Endothelial cell of umbilical vein (primary cell): ENCODE measurements at regions not wholly inside any gene's neighbourhood (a gene's known extent, or its start where the extent isn't known, plus 50 kb on each side); places are given as distances from the start of the nearest gene placed in this dataset.

Experiments
- BruUV-seq: library from RNA; stranded (reverse); fragments of 400-500 nt; replicated peaks from 2 replicates; lab custom pipeline; 2021; lab: Mats Ljungman, UMichigan
- CTCF ChIA-PET: fragments of 300-600, 350-600 bp; sonication (Branson Sonifier 250); formaldehyde crosslinking; loops from one replicate; lab custom pipeline; 2021; ENCODE audit warnings: antibody characterized with exemption, inconsistent platforms; lab: Charles Lee
- POLR2A ChIA-PET: fragments of 300-600, 350-600 bp; sonication (Branson Sonifier 250); formaldehyde crosslinking; loops from one replicate; lab custom pipeline; 2021; ENCODE audit warnings: antibody characterized with exemption, inconsistent platforms; lab: Charles Lee
- DNase-seq: peaks from one replicate; pipeline ENCODE4 v3.0.0-alpha.2; 2011; ENCODE audit warnings: low read depth, low spot score
- FAIRE-seq: peaks from 2 replicates; lab custom pipeline; 2011; peaks lifted over from hg19 to GRCh38; lab: Jason Lieb, UNC
- H2AFZ ChIP-seq: 2 replicates; pipeline ENCODE4 v1.6.0; 2012; ENCODE audit warnings: low read depth, low read length, control low read depth, inconsistent platforms
- H3K27ac ChIP-seq: 2 replicates; pipeline ENCODE4 v1.5.1; 2011; ENCODE audit warnings: low read depth, mild to moderate bottlenecking, control low read depth, low read length, moderate library complexity; ENCODE audit not compliant: insufficient read depth
- H3K27me3 ChIP-seq, 2 experiments: 2 replicates each; pipeline versions ENCODE4 v1.6.0 to v1.6.1; 2011; ENCODE audit warnings: low read length in 2 of 2, mixed read lengths in 1 of 2; ENCODE audit not compliant: control insufficient read depth in 2 of 2, insufficient read depth in 2 of 2
- H3K36me3 ChIP-seq, 2 experiments: 2 replicates in 1 of 2; 3 replicates in 1 of 2; pipeline ENCODE4 v1.5.1; 2011; ENCODE audit warnings: low read length in 2 of 2, mild to moderate bottlenecking in 1 of 2, moderate library complexity in 1 of 2; ENCODE audit not compliant: control insufficient read depth in 2 of 2, insufficient read depth in 2 of 2; ENCODE audit errors: extremely low read depth in 1 of 2
- H3K4me1 ChIP-seq: 3 replicates; pipeline ENCODE4 v1.5.1; 2011; ENCODE audit warnings: mild to moderate bottlenecking, low read length; ENCODE audit not compliant: control insufficient read depth, insufficient read depth; ENCODE audit errors: extremely low read depth
- H3K4me2 ChIP-seq: 2 replicates; pipeline ENCODE4 v1.6.1; 2011; ENCODE audit warnings: low read length, control low read depth, mixed read lengths; ENCODE audit not compliant: insufficient read depth
- H3K4me3 ChIP-seq, 3 experiments: fragments of 200-600 bp in 1 of 3; sonication (generic), shearing (Covaris generic) in 1 of 3; replicated peaks in 1 of 3; 2 replicates each; pipeline ENCODE4 v1.5.1; 2011 to 2016; ENCODE audit warnings: control low read depth in 3 of 3, low read length in 3 of 3, mild to moderate bottlenecking in 2 of 3, inconsistent platforms in 1 of 3, low read depth in 1 of 3, moderate library complexity in 1 of 3; ENCODE audit not compliant: insufficient read depth in 1 of 3
- H3K79me2 ChIP-seq: 2 replicates; pipeline ENCODE4 v1.6.0; 2012; ENCODE audit warnings: low read length, inconsistent platforms; ENCODE audit not compliant: control insufficient read depth, insufficient read depth
- H3K9ac ChIP-seq: replicated peaks from 2 replicates; pipeline ENCODE3; 2011; ENCODE audit warnings: low read length, control low read depth; ENCODE audit not compliant: insufficient read depth; ENCODE audit errors: extremely low read depth
- H3K9me1 ChIP-seq: replicated peaks from 3 replicates; pipeline ENCODE4 v1.6.0; 2011; ENCODE audit warnings: mild to moderate bottlenecking, low read length; ENCODE audit not compliant: control insufficient read depth, insufficient read depth; ENCODE audit errors: extremely low read depth
- H3K9me3 ChIP-seq: replicated peaks from 2 replicates; pipeline ENCODE4 v1.5.1; 2012; ENCODE audit warnings: low read length, inconsistent platforms; ENCODE audit not compliant: control insufficient read depth, insufficient read depth
- H4K20me1 ChIP-seq: replicated peaks from 2 replicates; pipeline ENCODE3; 2011; ENCODE audit warnings: mild to moderate bottlenecking, low read length; ENCODE audit not compliant: control insufficient read depth, insufficient read depth; ENCODE audit errors: extremely low read depth
- CTCF ChIP-seq, 2 donors: IDR thresholded peaks; 1 replicate in 1 of 2; 2 replicates in 1 of 2; pipeline ENCODE4 v1.5.1; 2011; ENCODE audit warnings: low read length in 2 of 2, mild to moderate bottlenecking in 2 of 2, moderate library complexity in 2 of 2, control low read depth in 1 of 2, inconsistent platforms in 1 of 2, low read depth in 1 of 2; ENCODE audit not compliant: insufficient read depth in 1 of 2; ENCODE audit errors: extremely low read depth in 1 of 2
- FOS ChIP-seq: IDR thresholded peaks from 2 replicates; pipeline ENCODE4 v1.6.1; 2011; ENCODE audit warnings: mild to moderate bottlenecking, low read length, moderate library complexity, borderline replicate concordance; ENCODE audit not compliant: insufficient read depth
- GATA2 ChIP-seq: IDR thresholded peaks from 2 replicates; pipeline ENCODE4 v1.7.0; 2011; ENCODE audit warnings: low read depth, mild to moderate bottlenecking, moderate library complexity, mixed read lengths, low read length; ENCODE audit not compliant: insufficient read length, insufficient read depth
- JUN ChIP-seq: IDR thresholded peaks from 2 replicates; pipeline ENCODE4 v1.6.1; 2011; ENCODE audit warnings: borderline replicate concordance, low read depth; ENCODE audit not compliant: insufficient read length, insufficient read depth
- MYC ChIP-seq: IDR thresholded peaks from one replicate; pipeline ENCODE4 v1.6.1; 2011; ENCODE audit warnings: mild to moderate bottlenecking, low read depth, low read length
- POLR2AphosphoS5 ChIP-seq: IDR thresholded peaks from 2 replicates; pipeline ENCODE4 v1.6.1; 2012; ENCODE audit warnings: low read depth, mild to moderate bottlenecking, control low read depth, low read length, moderate library complexity; ENCODE audit not compliant: insufficient read depth
- dilution Hi-C: fragments of 300-500 bp; cut with MboI; formaldehyde crosslinking; loops from one replicate; pipeline ENCODE4 v1.15.0; 2019; ENCODE audit warnings: low sequenced_read_pairs; ENCODE audit not compliant: extremely low pct_ligation_motif_present
- intact Hi-C: fragments of 100-400 bp; cut with micrococcal nuclease; formaldehyde crosslinking; loops from one replicate; pipeline ENCODE4 v1.10.0; 2022

GRCh38 chr2:8153258-8153718 is 528.6 kb upstream of the ID2 start:
- no TSS peak for BruUV-seq
- no peaks in the 10 kb centered on the region for H3K36me3 ChIP-seq
- no peak overlapping the region for H3K4me2 ChIP-seq
- H3K27me3 ChIP-seq = no peaks in the 10 kb centered on the region
- H2AFZ ChIP-seq = no peak overlapping the region
- H3K9me3 ChIP-seq = no peaks in the 10 kb centered on the region
- no peaks in the 10 kb centered on the region for H4K20me1 ChIP-seq
- intact Hi-C loops (no loop called here), dilution Hi-C loops (no loop called here)
- ChIA-PET POLR2A (no interaction called here), CTCF (no interaction called here)
- H3K27ac ChIP-seq = no peak overlapping the region
- TF ChIP-seq FOS (no peak), CTCF (IDR thresholded peaks at IDR 0.05; ENCODE audit: extremely low read depth in 1 of 2, insufficient read depth in 1 of 2, low read depth in 1 of 2, low read length in 2 of 2) (no peak), POLR2AphosphoS5 (no peak)
- H3K79me2 ChIP-seq = no peaks in the 10 kb centered on the region
- no peak for FAIRE-seq
- H3K4me1 ChIP-seq = peaks cover 33% of the 10 kb centered on the region
- no peak overlapping the region for H3K9ac ChIP-seq
- no peaks in the 10 kb centered on the region for H3K9me1 ChIP-seq
- no peak for DNase-seq
- no peak overlapping the region for H3K4me3 ChIP-seq

GRCh38 chr2:8154270-8154669 is 527.6 kb upstream of the ID2 start:
- peak overlapping the region; percentile 18 for H3K4me2 ChIP-seq
- H3K9ac ChIP-seq = no peak overlapping the region
- TF ChIP-seq FOS = peak; percentile 26
- TF ChIP-seq GATA2 = no peak
- TF ChIP-seq JUN = peak; percentile 56
- no peak for TF ChIP-seq MYC
- TF ChIP-seq POLR2AphosphoS5 = no peak
- H3K9me1 ChIP-seq = no peaks in the 10 kb centered on the region
- peak overlapping the region; percentile 10 for H3K27ac ChIP-seq
- no peaks in the 10 kb centered on the region for H3K27me3 ChIP-seq
- FAIRE-seq (no peak), DNase-seq (peak; percentile 24)
- no peaks in the 10 kb centered on the region for H3K79me2 ChIP-seq
- H3K4me1 ChIP-seq = peaks cover 26% of the 10 kb centered on the region
- H4K20me1 ChIP-seq = no peaks in the 10 kb centered on the region
- no peak overlapping the region for H3K4me3 ChIP-seq
- dilution Hi-C loops = no loop called here
- intact Hi-C loops = loop anchor here (1.0 kb wide), 1 partner anchor 15 kb away; no protein-coding TSS in a partner anchor
- no peaks in the 10 kb centered on the region for H3K36me3 ChIP-seq
- ChIA-PET CTCF (no interaction called here), POLR2A (no interaction called here)
- peak overlapping the region; percentile 3 for H2AFZ ChIP-seq
- BruUV-seq = no TSS peak
- H3K9me3 ChIP-seq = no peaks in the 10 kb centered on the region
